OCI-LY3 (cell line): ENCODE measurements at regions not wholly inside any gene's neighbourhood (a gene's known extent, or its start where the extent isn't known, plus 50 kb on each side); places are given as distances from the start of the nearest gene placed in this dataset.

ENCODE experiments used
- CTCF ChIP-seq: fragments of 200-600, 300-600 bp; sonication (generic); IDR thresholded peaks from 2 replicates; pipeline ENCODE4 v1.5.1; 2014; ENCODE audit warnings: antibody characterized with exemption, low read length, low read depth
- EZH2phosphoT487 ChIP-seq: fragments of 200-600 bp; shearing (Covaris generic); IDR thresholded peaks from 2 replicates; pipeline ENCODE4 v1.6.1; 2018; ENCODE audit warnings: antibody characterized with exemption, mixed run types, low read depth

- TF ChIP-seq CTCF (no peak), EZH2phosphoT487 (no peak)
Measured at GRCh38 chr15:81768773-81769172, 277.0 kb downstream of the MEX3B start.
